ENCODE measurements at regions not wholly inside any gene's neighbourhood (a gene's known extent, or its start where the extent isn't known, plus 50 kb on each side); places are given as distances from the start of the nearest gene placed in this dataset.

DNA sequence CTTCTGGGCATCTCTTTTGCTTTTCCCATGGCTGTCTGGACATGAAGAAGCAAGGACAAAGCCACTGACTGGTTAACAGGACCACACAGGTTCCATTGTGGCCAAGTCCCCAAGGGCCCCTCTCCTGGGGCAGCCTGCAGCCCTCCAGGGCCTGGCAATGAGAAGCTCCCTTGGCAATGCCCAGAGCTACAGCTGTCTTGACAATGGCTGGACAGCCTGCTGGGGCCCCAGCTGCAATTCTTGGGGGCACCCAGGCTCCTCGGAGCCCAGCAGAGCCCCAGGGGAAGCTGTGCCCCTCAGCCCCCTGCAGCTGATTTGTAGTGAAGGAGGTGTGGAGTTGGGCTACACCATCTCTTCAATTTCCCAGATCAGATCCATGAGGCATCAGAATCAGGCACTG, 384.9 kb upstream of the PODXL start:
- no peak for TF ChIP-seq SPI1 (IDR thresholded peaks at IDR 0.05; ENCODE audit: low read depth, low read length)
- no peak for TF ChIP-seq POLR2A (IDR thresholded peaks at IDR 0.05; ENCODE audit: low read depth, low read length)
- no peak for TF ChIP-seq TAF1 (IDR thresholded peaks at IDR 0.05; ENCODE audit: low read depth, low read length)
- no peak for TF ChIP-seq POLR2AphosphoS5 (IDR thresholded peaks at IDR 0.05; ENCODE audit: low read depth, low read length)
